HCT116 (cell line): ENCODE measurements at regions not wholly inside any gene's neighbourhood (a gene's known extent, or its start where the extent isn't known, plus 50 kb on each side); places are given as distances from the start of the nearest gene placed in this dataset.
"Not testable (repeated sequence)": the region's sequence is repeated elsewhere in the genome, so short reads cannot be mapped to it uniquely, and the experiment has no call there.

Source experiments
- ATAC-seq: fragments of 200-7000 bp; cut with Tn5 transposase; 2 replicates; pipeline ENCODE4 v1.9.1; 2020; ENCODE audit warnings: mild to moderate bottlenecking, moderate library complexity
- BruUV-seq: library from RNA; stranded (reverse); fragments of 400-500 nt; replicated peaks from 2 replicates; lab custom pipeline; 2021; lab: Mats Ljungman, UMichigan
- CTCF ChIA-PET: fragments of 300-600 bp; sonication (Branson Sonifier 250); formaldehyde crosslinking; loops from one replicate; lab custom pipeline; 2021; ENCODE audit warnings: antibody characterized with exemption; lab: Charles Lee
- POLR2A ChIA-PET: fragments of 300-600, 350-600 bp; sonication (Branson Sonifier 250); formaldehyde crosslinking; loops from one replicate; lab custom pipeline; 2021; ENCODE audit warnings: antibody characterized with exemption; lab: Charles Lee
- RAD21 ChIA-PET, 2 experiments: fragments of 300-600 bp; sonication (Branson Sonifier 250); formaldehyde crosslinking; loops; one replicate each; lab custom pipeline; 2023; ENCODE audit warnings: low total read pairs in 2 of 2; ENCODE audit not compliant: uncharacterized antibody in 2 of 2, unreplicated experiment in 2 of 2, low non-redundant PET in 1 of 2; lab: Charles Lee
- DNase-seq: peaks from one replicate; pipeline ENCODE4 v3.0.0-alpha.2; 2010; ENCODE audit warnings: low read depth, low spot score
- H2AFZ ChIP-seq: fragments of 200-600 bp; shearing (Covaris generic), sonication (generic); 2 replicates; pipeline ENCODE4 v1.6.1; 2017; ENCODE audit warnings: low read depth, mixed run types, mixed read lengths, antibody characterized with exemption, low read length; ENCODE audit not compliant: poor library complexity, severe bottlenecking
- H3K27ac ChIP-seq: 2 replicates; pipeline ENCODE4 v1.5.1; 2012; ENCODE audit warnings: low read depth, low read length
- H3K27me3 ChIP-seq: fragments of 200-600 bp; sonication (generic); 2 replicates; pipeline ENCODE4 v1.6.1; 2016; ENCODE audit warnings: mixed run types, low read length, mixed read lengths; ENCODE audit not compliant: insufficient read depth
- H3K36me3 ChIP-seq, 2 experiments: fragments of 200-500 bp in 1 of 2; fragments of 200-600 bp in 1 of 2; sonication (Bioruptor generic) in 1 of 2; sonication (generic) in 1 of 2; 2 replicates each; pipeline versions ENCODE4 v1.5.1 to v1.6.1; 2014 to 2016; ENCODE audit warnings: low read length in 2 of 2, inconsistent platforms in 1 of 2, mixed read lengths in 1 of 2, mixed run types in 1 of 2; ENCODE audit not compliant: insufficient read depth in 2 of 2, control insufficient read depth in 1 of 2
- H3K4me1 ChIP-seq, 2 experiments: fragments of 200-600 bp in 1 of 2; sonication (generic) in 1 of 2; 2 replicates each; pipeline versions ENCODE4 v1.5.1 to v1.6.1; 2012 to 2017; ENCODE audit warnings: low read length in 2 of 2, inconsistent platforms in 1 of 2, mild to moderate bottlenecking in 1 of 2, mixed read lengths in 1 of 2, mixed run types in 1 of 2, moderate library complexity in 1 of 2; ENCODE audit not compliant: insufficient read depth in 2 of 2, control insufficient read depth in 1 of 2
- H3K4me2 ChIP-seq: fragments of 200-600 bp; sonication (generic); 2 replicates; pipeline ENCODE4 v1.6.1; 2017; ENCODE audit warnings: mixed run types, low read length, mixed read lengths
- H3K4me3 ChIP-seq, 2 experiments: fragments of 200-600 bp in 1 of 2; sonication (generic) in 1 of 2; replicated peaks in 1 of 2; 2 replicates each; pipeline ENCODE4 v1.5.1; 2011 to 2016; ENCODE audit warnings: low read length in 2 of 2, control low read depth in 1 of 2, low read depth in 1 of 2, mild to moderate bottlenecking in 1 of 2, mixed read lengths in 1 of 2, mixed run types in 1 of 2
- H3K79me2 ChIP-seq: fragments of 200-600 bp; sonication (generic); 2 replicates; pipeline ENCODE4 v1.6.1; 2017; ENCODE audit warnings: mild to moderate bottlenecking, mixed run types, low read length, moderate library complexity, mixed read lengths; ENCODE audit not compliant: insufficient read depth
- H3K9ac ChIP-seq: fragments of 200-600 bp; sonication (generic); 2 replicates; pipeline ENCODE4 v1.6.1; 2016; ENCODE audit warnings: low read length, mixed read lengths
- H3K9me2 ChIP-seq: fragments of 200-600 bp; sonication (generic), shearing (Covaris generic); 2 replicates; pipeline ENCODE4 v1.6.1; 2017; ENCODE audit warnings: mixed run types, mild to moderate bottlenecking, moderate library complexity; ENCODE audit not compliant: insufficient read depth
- H3K9me3 ChIP-seq, 2 experiments: fragments of 200-500 bp in 1 of 2; fragments of 200-600 bp in 1 of 2; sonication (Bioruptor generic) in 1 of 2; sonication (generic) in 1 of 2; 2 replicates each; pipeline ENCODE4 v1.6.1; 2014 to 2017; ENCODE audit warnings: low read length in 2 of 2, mixed read lengths in 2 of 2, inconsistent platforms in 1 of 2, low read depth in 1 of 2, mild to moderate bottlenecking in 1 of 2, mixed run types in 1 of 2, moderate library complexity in 1 of 2; ENCODE audit not compliant: control insufficient read depth in 1 of 2, insufficient read depth in 1 of 2
- H4K20me1 ChIP-seq: fragments of 200-600 bp; sonication (generic), shearing (Covaris generic); 2 replicates; pipeline ENCODE4 v1.6.1; 2017; ENCODE audit warnings: mixed run types, mild to moderate bottlenecking, moderate library complexity; ENCODE audit not compliant: insufficient read depth
- intact Hi-C: fragments of 100-400 bp; cut with micrococcal nuclease; formaldehyde crosslinking; loops from 2 replicates; pipeline ENCODE4 v1.10.0; 2022

- BruUV-seq, POLR2A ChIA-PET, H3K36me3 ChIP-seq, H3K9me2 ChIP-seq, ATAC-seq, H3K4me1 ChIP-seq, H3K9me3 ChIP-seq, H3K4me2 ChIP-seq, H3K27me3 ChIP-seq, DNase-seq, RAD21 ChIA-PET, intact Hi-C loops, CTCF ChIA-PET, H4K20me1 ChIP-seq, H2AFZ ChIP-seq, H3K4me3 ChIP-seq, H3K79me2 ChIP-seq, H3K9ac ChIP-seq, H3K27ac ChIP-seq: not testable (repeated sequence)
Observed at GRCh38 chr1:146794236-146794635, 143.9 kb upstream of the NBPF12 start.

- BruUV-seq, ATAC-seq: not testable (repeated sequence)
Observed at GRCh38 chr1:146792725-146793124, 145.4 kb upstream of the NBPF12 start.

GRCh38 chr1:146784212-146784940 is 153.7 kb upstream of the NBPF12 start:
- BruUV-seq, CTCF ChIA-PET: not testable (repeated sequence)

More at GRCh38 chr1:146792725-146793124, 145.4 kb upstream of the NBPF12 start:
- H3K4me1 ChIP-seq, POLR2A ChIA-PET, intact Hi-C loops, H3K27me3 ChIP-seq, DNase-seq, H3K27ac ChIP-seq, H4K20me1 ChIP-seq, H3K36me3 ChIP-seq, H3K9me3 ChIP-seq, RAD21 ChIA-PET, H3K79me2 ChIP-seq, CTCF ChIA-PET, H3K9ac ChIP-seq, H3K9me2 ChIP-seq, H3K4me2 ChIP-seq, H2AFZ ChIP-seq, H3K4me3 ChIP-seq: not testable (repeated sequence)

GRCh38 chr1:146781235-146781634 is 156.9 kb upstream of the NBPF12 start:
- ATAC-seq, H3K36me3 ChIP-seq, intact Hi-C loops, H3K4me2 ChIP-seq, BruUV-seq, H4K20me1 ChIP-seq, H2AFZ ChIP-seq, H3K9me3 ChIP-seq, H3K4me3 ChIP-seq, H3K4me1 ChIP-seq, H3K27me3 ChIP-seq, H3K9me2 ChIP-seq, DNase-seq, CTCF ChIA-PET, H3K79me2 ChIP-seq, H3K9ac ChIP-seq, H3K27ac ChIP-seq, RAD21 ChIA-PET, POLR2A ChIA-PET: not testable (repeated sequence)

More at GRCh38 chr1:146784212-146784940, 153.7 kb upstream of the NBPF12 start:
- H3K36me3 ChIP-seq, H3K79me2 ChIP-seq, H3K9me3 ChIP-seq, H3K9ac ChIP-seq, H3K4me2 ChIP-seq, H3K4me3 ChIP-seq, H3K4me1 ChIP-seq, H3K27ac ChIP-seq, H4K20me1 ChIP-seq, POLR2A ChIA-PET, H2AFZ ChIP-seq, ATAC-seq, intact Hi-C loops, H3K27me3 ChIP-seq, H3K9me2 ChIP-seq, RAD21 ChIA-PET, DNase-seq: not testable (repeated sequence)
